RWPE2 (cell line): ENCODE measurements at regions not wholly inside any gene's neighbourhood (a gene's known extent, or its start where the extent isn't known, plus 50 kb on each side); places are given as distances from the start of the nearest gene placed in this dataset.
"Not testable (repeated sequence)": the region's sequence is repeated elsewhere in the genome, so short reads cannot be mapped to it uniquely, and the experiment has no call there.

Experiments used
- ATAC-seq: fragments of 200-7000 bp; cut with Tn5 transposase; 3 replicates; pipeline ENCODE4 v1.9.1; 2021; ENCODE audit warnings: low read depth
- DNase-seq: peaks from one replicate; pipeline ENCODE4 v3.0.0-alpha.2; 2020; ENCODE audit warnings: low spot score
- H3K27ac ChIP-seq: fragments of 450-650 bp; 2 replicates; pipeline ENCODE4 v1.5.1; 2017; ENCODE audit warnings: mild to moderate bottlenecking; ENCODE audit not compliant: poor library complexity, severe bottlenecking
- H3K27me3 ChIP-seq: fragments of 250-450 bp; sonication (Bioruptor Pico); 2 replicates; pipeline ENCODE4 v1.5.1; 2021; ENCODE audit warnings: mild to moderate bottlenecking, moderate library complexity; ENCODE audit not compliant: insufficient read depth, poor library complexity, severe bottlenecking
- H3K36me3 ChIP-seq: fragments of 250-450 bp; sonication (Bioruptor Pico); 2 replicates; pipeline ENCODE4 v1.5.1; 2020; ENCODE audit warnings: low read depth, mild to moderate bottlenecking, moderate library complexity
- H3K4me1 ChIP-seq: fragments of 250-450 bp; sonication (Bioruptor Pico); 2 replicates; pipeline ENCODE4 v1.5.1; 2021; ENCODE audit warnings: mild to moderate bottlenecking, moderate library complexity; ENCODE audit not compliant: insufficient read depth, poor library complexity, severe bottlenecking
- H3K4me3 ChIP-seq: fragments of 250-450 bp; sonication (Bioruptor Pico); 2 replicates; pipeline ENCODE4 v1.5.1; 2021; ENCODE audit warnings: mild to moderate bottlenecking, moderate library complexity; ENCODE audit not compliant: severe bottlenecking
- H3K9me3 ChIP-seq: fragments of 250-450 bp; sonication (Bioruptor Pico); 2 replicates; pipeline ENCODE4 v1.5.1; 2021; ENCODE audit warnings: mild to moderate bottlenecking, moderate library complexity; ENCODE audit not compliant: severe bottlenecking
- CTCF ChIP-seq: fragments of 450-650 bp; IDR thresholded peaks from one replicate; pipeline ENCODE4 v1.5.1; 2017; ENCODE audit warnings: mild to moderate bottlenecking, moderate library complexity; ENCODE audit not compliant: poor library complexity, severe bottlenecking

- no peaks in the 10 kb centered on the region for H3K36me3 ChIP-seq
- DNase-seq, result no peak
- H3K27me3 ChIP-seq, result no peaks in the 10 kb centered on the region
- TF ChIP-seq CTCF, result no peak
- H3K27ac ChIP-seq, result no peak overlapping the region
- no peak for ATAC-seq
- no peaks in the 10 kb centered on the region for H3K4me1 ChIP-seq
- H3K4me3 ChIP-seq, result no peak overlapping the region
- no peaks in the 10 kb centered on the region for H3K9me3 ChIP-seq
Observed at GRCh38 chrX:128804828-128805227, 718.5 kb downstream of the SMARCA1 start.

GRCh38 chrX:128800138-128800537 is 723.2 kb downstream of the SMARCA1 start:
- no peak for DNase-seq
- Histone ChIP-seq H3K4me3 (no peak overlapping the region), H3K36me3 (no peaks in the 10 kb centered on the region), H3K9me3 (no peaks in the 10 kb centered on the region), H3K4me1 (no peaks in the 10 kb centered on the region), H3K27ac (no peak overlapping the region), H3K27me3 (no peaks in the 10 kb centered on the region)
- peak; percentile 11 for TF ChIP-seq CTCF
- ATAC-seq, result no peak

- not testable (repeated sequence) for ATAC-seq, H3K36me3 ChIP-seq, H3K9me3 ChIP-seq, H3K27me3 ChIP-seq, H3K4me3 ChIP-seq, H3K27ac ChIP-seq, DNase-seq, H3K4me1 ChIP-seq
Observed at GRCh38 chrX:128783139-128783538, 730.9 kb upstream of the ACTRT1 start.

GRCh38 chrX:128781506-128781905 is 729.3 kb upstream of the ACTRT1 start:
- no peaks in the 10 kb centered on the region for H3K27me3 ChIP-seq
- DNase-seq (no peak), ATAC-seq (no peak)
- H3K4me1 ChIP-seq, result no peaks in the 10 kb centered on the region
- H3K27ac ChIP-seq, result no peak overlapping the region
- H3K36me3 ChIP-seq, result no peaks in the 10 kb centered on the region
- H3K9me3 ChIP-seq, result no peaks in the 10 kb centered on the region
- H3K4me3 ChIP-seq, result no peak overlapping the region
- peak; percentile 29 for TF ChIP-seq CTCF

- DNase-seq (no peak), ATAC-seq (no peak)
- Histone ChIP-seq H3K4me1 (no peaks in the 10 kb centered on the region), H3K36me3 (no peaks in the 10 kb centered on the region), H3K9me3 (no peaks in the 10 kb centered on the region), H3K4me3 (no peak overlapping the region), H3K27ac (no peak overlapping the region), H3K27me3 (no peaks in the 10 kb centered on the region)
- no peak for TF ChIP-seq CTCF
Observed at GRCh38 chrX:128780934-128781333, 728.7 kb upstream of the ACTRT1 start.

- Histone ChIP-seq H3K9me3 (no peaks in the 10 kb centered on the region), H3K27ac (no peak overlapping the region), H3K27me3 (no peaks in the 10 kb centered on the region), H3K36me3 (no peaks in the 10 kb centered on the region), H3K4me1 (no peaks in the 10 kb centered on the region), H3K4me3 (no peak overlapping the region)
- no peak for DNase-seq
- no peak for ATAC-seq
- no peak for TF ChIP-seq CTCF
Observed at GRCh38 chrX:128769495-128769894, 717.3 kb upstream of the ACTRT1 start.
